IMR-90 (cell line): ENCODE measurements at regions not wholly inside any gene's neighbourhood (a gene's known extent, or its start where the extent isn't known, plus 50 kb on each side); places are given as distances from the start of the nearest gene placed in this dataset.

Source experiments
- ATAC-seq: fragments of 200-7000 bp; cut with Tn5 transposase; 2 replicates; pipeline ENCODE4 v1.9.1; 2020; ENCODE audit warnings: low read depth, mild to moderate bottlenecking, moderate library complexity
- BruUV-seq: library from RNA; stranded (reverse); fragments of 400-500 nt; replicated peaks from 2 replicates; lab custom pipeline; 2021; lab: Mats Ljungman, UMichigan
- CTCF ChIA-PET: fragments of 300-600 bp; formaldehyde crosslinking; extraction: SDS; loops from one replicate; lab custom pipeline; 2021; ENCODE audit warnings: antibody characterized with exemption; lab: Yijun Ruan, JAX
- POLR2A ChIA-PET: fragments of 300-600 bp; sonication (Branson Sonifier 250); formaldehyde crosslinking; loops from one replicate; lab custom pipeline; 2022; ENCODE audit warnings: antibody characterized with exemption; ENCODE audit not compliant: unreplicated experiment; lab: Charles Lee
- DNase-seq: peaks from one replicate; pipeline ENCODE4 v3.0.0; 2013
- H2AFZ ChIP-seq: replicated peaks from 2 replicates; pipeline ENCODE3; 2013; ENCODE audit warnings: low read length, mild to moderate bottlenecking; ENCODE audit not compliant: poor library complexity
- H2AK5ac ChIP-seq: 2 replicates; pipeline ENCODE4 v1.6.1; 2013; ENCODE audit warnings: low read depth, low read length, inconsistent platforms
- H2AK9ac ChIP-seq: replicated peaks from 2 replicates; pipeline ENCODE3; 2013; ENCODE audit warnings: mild to moderate bottlenecking, low read depth, low read length, moderate library complexity; ENCODE audit not compliant: poor library complexity
- H2BK120ac ChIP-seq: 2 replicates; pipeline ENCODE4 v1.6.1; 2013; ENCODE audit warnings: low read depth, low read length, inconsistent platforms
- H2BK15ac ChIP-seq: 3 replicates; pipeline ENCODE4 v1.6.1; 2013; ENCODE audit warnings: low read depth, low read length, inconsistent platforms
- H2BK20ac ChIP-seq: 2 replicates; pipeline ENCODE4 v1.6.1; 2013; ENCODE audit warnings: low read depth, mild to moderate bottlenecking, inconsistent platforms, low read length, moderate library complexity
- H2BK5ac ChIP-seq: 2 replicates; pipeline ENCODE4 v1.6.1; 2013; ENCODE audit warnings: mild to moderate bottlenecking, low read depth, low read length, inconsistent platforms; ENCODE audit not compliant: poor library complexity, severe bottlenecking
- H3K14ac ChIP-seq: replicated peaks from 2 replicates; pipeline ENCODE4 v1.6.1; 2013; ENCODE audit warnings: low read depth, low read length, inconsistent platforms
- H3K18ac ChIP-seq: 2 replicates; pipeline ENCODE4 v1.6.1; 2013; ENCODE audit warnings: low read depth, low read length, control low read depth
- H3K23ac ChIP-seq: 2 replicates; pipeline ENCODE4 v1.6.1; 2013; ENCODE audit warnings: low read depth, low read length, inconsistent platforms
- H3K27ac ChIP-seq: 2 replicates; pipeline ENCODE4 v1.5.1; 2013; ENCODE audit warnings: mild to moderate bottlenecking, control low read depth, low read length; ENCODE audit not compliant: insufficient read depth
- H3K27me3 ChIP-seq: 2 replicates; pipeline ENCODE4 v1.6.1; 2013; ENCODE audit warnings: low read length; ENCODE audit not compliant: control insufficient read depth, insufficient read depth
- H3K36me3 ChIP-seq: 2 replicates; pipeline ENCODE4 v1.6.1; 2013; ENCODE audit warnings: low read length, mixed read lengths; ENCODE audit not compliant: control insufficient read depth, insufficient read depth
- H3K4ac ChIP-seq: 2 replicates; pipeline ENCODE4 v1.6.1; 2013; ENCODE audit warnings: low read depth, low read length, inconsistent platforms
- H3K4me1 ChIP-seq: 2 replicates; pipeline ENCODE4 v1.6.1; 2013; ENCODE audit warnings: low read length, mixed read lengths; ENCODE audit not compliant: control insufficient read depth, insufficient read depth
- H3K4me2 ChIP-seq: 2 replicates; pipeline ENCODE4 v1.6.1; 2013; ENCODE audit warnings: low read depth, mild to moderate bottlenecking, control low read depth, low read length, moderate library complexity
- H3K4me3 ChIP-seq: 2 replicates; pipeline ENCODE4 v1.5.1; 2013; ENCODE audit warnings: low read depth, mild to moderate bottlenecking, control low read depth, low read length, moderate library complexity; ENCODE audit not compliant: insufficient read depth
- H3K56ac ChIP-seq: 2 replicates; pipeline ENCODE4 v1.6.1; 2013; ENCODE audit warnings: low read length, inconsistent platforms; ENCODE audit not compliant: insufficient read depth; ENCODE audit errors: extremely low read depth
- H3K79me1 ChIP-seq, 2 experiments: 2 replicates each; pipeline ENCODE4 v1.6.1; 2013; ENCODE audit warnings: low read length in 2 of 2, inconsistent platforms in 1 of 2, low read depth in 1 of 2
- H3K9ac ChIP-seq: 2 replicates; pipeline ENCODE4 v1.6.1; 2013; ENCODE audit warnings: low read depth, low read length, control low read depth
- H3K9me1 ChIP-seq: 2 replicates; pipeline ENCODE4 v1.6.1; 2013; ENCODE audit warnings: low read length, inconsistent platforms; ENCODE audit not compliant: insufficient read depth
- H3K9me3 ChIP-seq: 2 replicates; pipeline ENCODE4 v1.6.1; 2013; ENCODE audit warnings: low read length; ENCODE audit not compliant: control insufficient read depth, insufficient read depth
- H4K20me1 ChIP-seq: 2 replicates; pipeline ENCODE4 v1.6.1; 2013; ENCODE audit warnings: low read length, inconsistent platforms; ENCODE audit not compliant: insufficient read depth
- H4K5ac ChIP-seq: 2 replicates; pipeline ENCODE4 v1.6.1; 2013; ENCODE audit warnings: mild to moderate bottlenecking, low read depth, low read length, control low read depth
- H4K8ac ChIP-seq, 2 experiments: 2 replicates each; pipeline ENCODE4 v1.6.1; 2013; ENCODE audit warnings: low read depth in 2 of 2, low read length in 2 of 2, control low read depth in 1 of 2, inconsistent platforms in 1 of 2
- H4K91ac ChIP-seq: 2 replicates; pipeline ENCODE4 v1.6.1; 2013; ENCODE audit warnings: low read depth, low read length, inconsistent platforms; ENCODE audit not compliant: insufficient read depth
- BHLHE40 ChIP-seq: fragments of 150-350 bp; IDR thresholded peaks from 2 replicates; pipeline ENCODE4 v1.6.1; 2016; ENCODE audit warnings: mild to moderate bottlenecking, low read depth, low read length
- CEBPB ChIP-seq: IDR thresholded peaks from 2 replicates; pipeline ENCODE4 v1.6.1; 2012; ENCODE audit warnings: low read depth, low read length, improper control_type of control experiment
- CHD1 ChIP-seq: IDR thresholded peaks from 2 replicates; pipeline ENCODE4 v1.6.1; 2012; ENCODE audit warnings: low read depth, low read length, improper control_type of control experiment
- CTCF ChIP-seq: conservative IDR thresholded peaks from 2 replicates; pipeline ENCODE4 v1.5.1; 2012; ENCODE audit warnings: mild to moderate bottlenecking, low read depth, low read length, improper control_type of control experiment
- MAFK ChIP-seq: IDR thresholded peaks from 2 replicates; pipeline ENCODE4 v1.6.1; 2012; ENCODE audit warnings: low read depth, low read length, improper control_type of control experiment
- POLR2A ChIP-seq: IDR thresholded peaks from 2 replicates; pipeline ENCODE4 v1.6.1; 2012; ENCODE audit warnings: mild to moderate bottlenecking, low read depth, low read length
- RCOR1 ChIP-seq: IDR thresholded peaks from 2 replicates; pipeline ENCODE4 v1.6.1; 2012; ENCODE audit warnings: mild to moderate bottlenecking, low read length, improper control_type of control experiment; ENCODE audit not compliant: insufficient replicate concordance
- RFX5 ChIP-seq: IDR thresholded peaks from 2 replicates; pipeline ENCODE4 v1.8.0; 2012; ENCODE audit warnings: low read depth, mild to moderate bottlenecking, low read length, moderate library complexity
- SMC3 ChIP-seq: fragments of 150-350 bp; IDR thresholded peaks from 2 replicates; pipeline ENCODE4 v1.6.1; 2016; ENCODE audit warnings: low read depth, mild to moderate bottlenecking, antibody characterized with exemption, low read length, moderate library complexity
- dilution Hi-C: fragments of 300-500 bp; cut with HindIII; formaldehyde crosslinking; loops from one replicate; pipeline ENCODE4 v1.14.3; 2018; ENCODE audit warnings: low sequenced_read_pairs; ENCODE audit not compliant: unreplicated experiment
- in situ Hi-C: fragments of 300-500 bp; cut with MboI; formaldehyde crosslinking; loops from 3 replicates; pipeline ENCODE4 v1.14.3; 2019; ENCODE audit warnings: low sequenced_read_pairs, inconsistent platforms, mixed read lengths
- intact Hi-C: fragments of 100-400 bp; cut with micrococcal nuclease; formaldehyde crosslinking; loops from 2 replicates; pipeline ENCODE4 v1.10.0; 2022
- TF ChIP-seq, protein P1 (sequence below): fragments of 150-350 bp; IDR thresholded peaks from 2 replicates; pipeline ENCODE4 v1.6.1; 2016; ENCODE audit warnings: low read depth, mild to moderate bottlenecking, low read length, moderate library complexity, borderline replicate concordance

DNA sequence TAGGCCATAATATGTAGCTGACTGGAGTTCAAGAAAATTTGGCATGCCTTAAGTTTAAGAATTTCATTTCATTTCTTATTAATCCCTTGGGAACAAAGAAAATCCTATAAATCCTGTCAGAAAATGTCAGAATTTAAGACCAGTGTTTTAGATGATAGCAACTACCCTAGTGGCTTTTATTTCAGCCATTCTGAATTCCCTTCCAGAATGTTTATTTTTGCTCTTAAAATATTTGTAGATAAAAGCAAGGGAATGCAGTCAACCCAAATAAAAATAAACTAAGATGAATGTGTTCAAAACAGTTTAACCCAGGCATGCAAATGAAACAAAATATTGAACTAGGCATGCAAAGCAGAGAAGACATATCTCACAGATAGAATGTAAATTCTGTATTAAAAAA, 356.9 kb upstream of the LRRC4C start:
- Histone ChIP-seq H4K20me1 (no peaks in the 10 kb centered on the region), H2BK120ac (no peak overlapping the region), H3K27me3 (no peaks in the 10 kb centered on the region), H3K18ac (no peak overlapping the region), H3K56ac (no peak overlapping the region), H2AFZ (no peak overlapping the region), H3K36me3 (no peaks in the 10 kb centered on the region), H2BK20ac (no peak overlapping the region), H2BK5ac (no peak overlapping the region), H2BK15ac (no peak overlapping the region), H3K23ac (no peak overlapping the region), H3K9me1 (no peaks in the 10 kb centered on the region), H3K27ac (no peak overlapping the region), H3K9me3 (no peaks in the 10 kb centered on the region), H2AK9ac (no peak overlapping the region), H3K4me3 (no peak overlapping the region), H4K91ac (no peak overlapping the region), H3K9ac (no peak overlapping the region), H3K14ac (no peak overlapping the region), H3K4me2 (no peak overlapping the region), H3K79me1 (no peaks in the 10 kb centered on the region), H2AK5ac (no peak overlapping the region), H4K5ac (no peak overlapping the region), H3K4me1 (no peaks in the 10 kb centered on the region), H4K8ac (no peak overlapping the region), H3K4ac (no peak overlapping the region)
- BruUV-seq, result no TSS peak
- in situ Hi-C loops (no loop called here), intact Hi-C loops (no loop called here), dilution Hi-C loops (no loop called here)
- ATAC-seq, result no peak
- DNase-seq, result no peak
- no peak for TF ChIP-seq CEBPB
- TF ChIP-seq MAFK, result no peak
- TF ChIP-seq CTCF, result no peak
- TF ChIP-seq CHD1, result no peak
- TF ChIP-seq, protein P1, sequence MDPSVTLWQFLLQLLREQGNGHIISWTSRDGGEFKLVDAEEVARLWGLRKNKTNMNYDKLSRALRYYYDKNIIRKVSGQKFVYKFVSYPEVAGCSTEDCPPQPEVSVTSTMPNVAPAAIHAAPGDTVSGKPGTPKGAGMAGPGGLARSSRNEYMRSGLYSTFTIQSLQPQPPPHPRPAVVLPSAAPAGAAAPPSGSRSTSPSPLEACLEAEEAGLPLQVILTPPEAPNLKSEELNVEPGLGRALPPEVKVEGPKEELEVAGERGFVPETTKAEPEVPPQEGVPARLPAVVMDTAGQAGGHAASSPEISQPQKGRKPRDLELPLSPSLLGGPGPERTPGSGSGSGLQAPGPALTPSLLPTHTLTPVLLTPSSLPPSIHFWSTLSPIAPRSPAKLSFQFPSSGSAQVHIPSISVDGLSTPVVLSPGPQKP, result no peak
- TF ChIP-seq POLR2A, result no peak
- TF ChIP-seq RCOR1, result no peak
- TF ChIP-seq BHLHE40, result no peak
- TF ChIP-seq SMC3, result no peak
- TF ChIP-seq RFX5, result no peak
- ChIA-PET POLR2A (no interaction called here), CTCF (interaction anchor here (0.7 kb wide), 1 partner anchor 1049 kb away, joined by 4 read pairs; no protein-coding TSS in a partner anchor)
